ENCODE measurements at regions not wholly inside any gene's neighbourhood (a gene's known extent, or its start where the extent isn't known, plus 50 kb on each side); places are given as distances from the start of the nearest gene placed in this dataset.

- no peak for DNase-seq
Observed at GRCh38 chr2:240287011-240287410, 146.6 kb upstream of the OTOS start.

DNA sequence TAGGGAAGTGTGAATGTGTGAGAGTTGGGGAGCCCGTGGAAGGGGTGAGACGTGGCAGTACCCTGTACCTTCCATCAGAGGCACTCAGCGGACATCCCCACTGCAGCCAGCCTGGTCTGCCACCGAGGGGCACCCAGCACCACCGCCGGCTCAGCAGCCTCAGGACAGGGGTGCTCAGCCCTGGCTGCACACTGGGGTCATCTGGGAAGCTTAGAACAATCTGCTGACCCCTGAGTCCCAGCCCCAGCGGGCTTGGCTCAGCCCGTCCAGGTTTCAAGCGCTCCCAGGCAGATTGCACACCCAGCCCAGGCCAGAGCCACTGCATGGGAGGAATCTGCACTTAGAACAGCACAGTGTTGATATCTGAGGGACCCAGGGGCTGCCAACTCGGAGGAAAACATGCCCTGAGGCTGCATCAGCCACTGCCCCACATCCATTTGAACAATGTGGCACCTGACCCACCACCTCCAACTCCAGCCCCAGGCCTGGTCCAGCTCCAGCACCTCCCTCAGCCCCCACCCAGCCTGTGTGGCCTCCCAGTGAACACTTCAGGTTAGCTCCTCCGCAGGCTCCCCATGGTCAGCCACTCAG is 147.1 kb upstream of the OTOS start:
- DNase-seq = no peak

GRCh38 chr2:240288087-240288521 is 147.4 kb upstream of the GPC1 start:
- DNase-seq = no peak

GRCh38 chr2:240289701-240290431 is 145.6 kb upstream of the GPC1 start:
- no peak for DNase-seq

GRCh38 chr2:240290432-240291336 is 144.8 kb upstream of the GPC1 start:
- DNase-seq = no peak

GRCh38 chr2:240291337-240292034 is 144.0 kb upstream of the GPC1 start:
- DNase-seq = no peak

GRCh38 chr2:240292035-240292574 is 143.4 kb upstream of the GPC1 start:
- DNase-seq = no peak

DNA sequence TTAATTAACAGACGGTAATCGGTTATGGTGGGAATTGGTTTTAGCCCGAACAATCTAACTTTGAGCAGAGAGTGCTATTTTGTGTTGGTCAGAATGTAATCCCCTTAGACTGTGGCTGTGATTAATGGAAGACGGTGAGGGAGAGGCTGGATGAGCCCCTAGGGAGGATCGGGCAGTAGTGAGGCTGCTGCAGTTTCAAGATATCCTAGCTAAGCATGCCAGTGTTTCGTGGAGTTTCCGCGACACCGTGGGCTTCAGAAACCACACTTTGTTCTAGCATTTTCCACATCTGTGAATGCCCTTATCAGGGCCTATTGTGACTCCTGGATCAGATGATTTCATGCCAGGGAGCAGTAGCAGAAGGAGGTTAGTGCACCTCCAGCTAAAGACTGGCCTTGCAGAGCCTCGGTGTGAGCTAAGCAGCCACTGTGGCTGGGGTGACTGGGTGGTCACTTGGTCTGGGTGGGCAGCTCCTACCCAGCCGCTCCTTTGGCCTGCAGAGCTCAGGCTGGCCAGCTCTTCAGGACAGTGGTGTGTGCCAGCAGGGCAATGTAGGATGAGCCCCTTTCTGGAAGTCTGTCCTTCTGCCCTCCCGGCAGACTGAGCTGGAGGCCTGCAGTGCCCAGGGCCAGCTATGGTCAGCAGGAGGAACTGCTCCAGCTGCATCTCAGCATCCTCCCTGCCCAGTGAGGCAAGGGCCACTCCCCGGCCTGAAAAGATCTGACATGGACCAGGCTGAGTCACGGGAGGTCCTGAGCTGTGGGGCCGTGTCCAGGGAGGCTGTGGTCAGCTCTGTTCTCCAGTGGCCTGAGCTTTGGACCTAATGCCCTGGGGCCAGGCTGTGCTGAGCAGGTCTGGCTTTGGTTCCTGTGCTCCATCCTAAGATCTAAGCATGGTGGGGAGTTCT is 142.6 kb upstream of the GPC1 start:
- no peak for DNase-seq

DNA sequence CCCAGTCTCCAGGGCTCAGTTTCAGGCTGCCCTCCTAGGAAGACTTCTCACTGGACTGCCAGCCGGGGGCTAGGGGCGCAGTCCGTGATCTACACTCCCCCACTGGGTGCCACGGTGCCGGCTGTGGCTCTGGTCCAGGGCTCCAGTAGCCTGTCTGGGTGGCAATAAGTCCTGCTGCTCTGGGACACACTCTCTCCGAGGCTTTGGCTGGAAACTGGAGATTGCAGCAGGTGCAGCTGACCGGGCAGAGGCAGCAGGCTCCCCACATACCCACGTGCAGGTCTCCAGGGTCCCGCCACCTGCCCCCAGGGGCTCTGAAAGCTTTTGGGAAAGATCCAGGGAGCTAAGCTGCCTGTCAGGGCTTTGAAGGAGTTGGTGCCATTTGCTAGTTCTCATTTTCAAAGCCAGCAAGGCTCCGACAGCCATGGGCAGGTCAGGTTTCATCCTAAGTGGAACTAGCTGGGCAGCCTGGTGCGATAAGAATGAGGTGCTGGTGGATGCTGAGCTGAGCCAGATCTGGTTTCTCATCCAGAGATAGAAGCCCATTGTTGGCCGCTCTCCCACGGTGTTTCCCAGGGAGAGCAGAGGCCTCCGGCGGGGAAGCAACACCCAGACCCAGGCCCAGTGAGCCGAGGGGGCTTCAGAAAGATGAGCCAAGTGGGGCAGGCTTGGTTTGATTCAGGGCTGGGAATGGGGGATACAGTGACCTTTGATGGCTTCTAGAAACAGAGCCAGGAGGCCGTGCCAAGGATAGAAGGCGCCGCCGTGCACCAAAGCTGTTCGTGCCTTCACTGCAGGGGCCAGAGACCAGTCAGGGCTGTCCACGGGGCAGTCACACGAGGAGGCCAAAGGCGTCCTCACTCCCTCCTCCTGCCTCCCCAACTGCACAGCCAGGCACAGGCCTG is 141.7 kb upstream of the GPC1 start:
- DNase-seq = no peak

GRCh38 chr2:240294514-240294913 is 140.9 kb upstream of the GPC1 start:
- no peak for DNase-seq

DNA sequence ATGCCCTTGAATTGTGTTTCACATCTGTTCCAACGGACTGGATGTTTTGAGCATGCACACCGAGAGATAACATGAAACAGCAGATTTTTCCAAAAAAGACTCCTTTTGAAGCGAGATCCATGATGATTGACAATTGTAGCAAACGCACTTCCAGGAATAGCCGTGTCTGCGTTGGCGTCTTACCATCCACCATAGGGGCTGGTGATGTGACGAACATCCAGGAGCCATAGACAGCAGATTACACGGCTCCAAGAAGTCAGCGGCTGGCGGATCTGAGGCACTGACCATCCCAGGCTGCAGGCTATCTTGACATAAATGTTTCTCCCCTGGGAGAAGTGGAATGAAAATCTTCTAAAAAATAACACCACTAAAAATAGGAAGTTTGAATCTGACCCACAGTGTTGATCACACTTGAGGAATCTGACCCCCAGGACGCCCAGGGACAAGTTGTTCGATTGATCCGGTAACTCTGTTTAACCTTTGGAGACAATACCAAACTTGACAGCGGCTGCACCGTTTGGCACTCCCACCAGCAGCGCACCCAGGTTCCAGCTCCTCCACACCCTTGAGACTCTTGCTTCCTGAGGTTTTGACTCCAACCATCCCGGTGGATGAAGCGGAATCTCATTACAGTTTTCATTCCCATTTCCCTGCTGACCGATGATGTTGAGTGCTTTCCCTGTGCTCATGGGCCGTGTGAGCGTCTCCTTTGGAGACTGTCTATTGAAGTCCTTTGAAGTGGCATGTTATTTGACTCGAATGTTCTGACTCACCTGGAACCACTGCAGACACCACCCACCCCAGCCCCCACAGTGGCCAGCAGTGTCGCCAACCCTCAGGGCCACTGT is 140.0 kb upstream of the GPC1 start:
- no peak for DNase-seq

DNA sequence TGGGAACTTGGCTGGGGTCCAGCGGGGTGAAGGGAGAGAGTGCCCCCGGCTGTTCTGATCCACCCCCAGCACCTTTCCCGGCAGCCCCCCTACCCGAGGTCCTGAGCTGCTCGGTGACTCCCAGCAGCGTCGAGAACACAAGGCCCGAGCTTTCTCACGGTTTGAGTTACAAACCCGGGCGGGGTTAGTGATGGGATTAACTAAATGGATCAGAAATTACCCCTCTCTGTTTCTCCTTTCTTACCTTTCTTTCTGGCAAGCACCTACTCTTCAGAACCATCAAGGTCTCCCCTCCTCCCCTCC is 139.4 kb upstream of the GPC1 start:
- DNase-seq = no peak

DNA sequence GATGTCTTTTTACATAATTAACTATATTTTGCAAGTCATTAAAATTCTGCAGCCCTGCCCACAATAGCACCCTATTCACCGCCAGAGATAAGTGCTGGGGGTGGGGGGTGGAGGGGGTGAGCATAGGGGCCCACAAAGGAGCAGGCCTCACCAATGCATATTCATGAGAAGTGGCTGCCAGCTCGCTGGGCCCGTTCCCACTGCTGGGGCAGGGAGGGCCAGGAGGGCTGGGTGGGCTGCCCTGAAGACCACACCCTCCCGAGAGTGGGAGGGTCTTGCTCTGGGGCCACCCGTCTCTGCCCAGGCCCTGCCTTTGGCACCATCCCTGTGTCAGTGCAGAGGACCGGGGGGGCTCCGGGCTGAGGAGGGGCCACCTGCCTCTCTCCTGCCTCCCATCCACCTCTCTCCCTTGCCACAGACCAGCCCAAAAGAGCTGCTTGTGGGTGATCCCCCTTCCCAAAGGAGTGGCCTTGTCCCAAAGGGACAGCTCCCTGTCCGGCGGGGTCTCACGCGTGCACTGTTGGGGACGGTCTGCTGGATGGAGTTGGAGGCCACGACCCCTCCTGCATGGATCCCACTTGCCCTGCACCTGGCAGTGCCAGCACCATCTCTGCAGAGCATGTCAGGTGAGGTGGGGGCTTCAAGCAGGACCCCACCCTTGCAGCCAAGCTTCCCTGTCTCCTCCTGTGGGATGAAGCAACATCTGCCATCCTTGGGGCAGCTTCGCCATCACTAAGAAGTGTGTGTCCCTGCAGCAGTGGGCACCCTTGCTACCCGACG is 138.8 kb upstream of the GPC1 start:
- no peak for DNase-seq

DNA sequence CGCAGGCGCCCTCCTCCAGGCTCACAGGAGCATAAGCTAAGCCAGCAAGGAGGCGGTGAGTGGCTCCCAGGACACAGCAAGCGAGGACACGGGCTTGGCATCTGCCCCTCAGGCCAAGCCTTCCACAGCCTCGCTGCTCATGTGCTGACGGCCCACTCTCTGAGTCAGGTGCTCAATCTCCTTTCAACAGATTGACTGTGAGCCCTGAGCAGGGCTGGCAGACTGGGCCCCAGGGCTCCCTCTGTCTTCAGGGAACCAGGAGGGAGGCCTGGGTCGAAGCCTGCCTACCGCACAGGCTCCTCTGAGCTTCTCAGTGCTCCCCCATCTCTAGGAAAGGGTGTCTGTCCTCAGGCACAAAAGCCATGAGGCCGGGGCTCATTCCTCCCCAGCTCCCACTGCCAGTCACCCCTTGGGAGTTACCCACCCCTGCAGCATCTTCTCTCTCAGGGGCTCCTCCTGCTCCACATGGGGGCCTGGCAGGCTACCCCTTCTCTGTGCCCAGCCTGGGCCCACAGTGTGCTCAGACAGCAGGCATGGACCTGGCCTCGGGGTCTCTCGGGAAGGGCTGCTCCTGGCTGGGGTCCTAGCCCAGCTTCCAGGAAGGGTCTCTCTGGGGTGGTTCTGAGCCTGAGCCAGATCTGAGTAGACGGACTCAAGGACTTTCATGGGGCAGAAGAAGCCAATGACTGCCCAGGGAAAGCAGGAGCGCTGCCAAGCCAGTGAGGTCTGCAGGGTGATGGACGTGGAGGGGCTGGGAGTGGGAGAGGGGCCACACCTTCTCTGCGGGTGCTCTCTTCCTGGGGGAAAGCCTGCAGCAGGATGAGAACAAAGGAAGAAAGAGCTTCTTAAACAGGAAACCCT is 138.0 kb upstream of the GPC1 start:
- no peak for DNase-seq

GRCh38 chr2:240298117-240298790 is 137.2 kb upstream of the GPC1 start:
- DNase-seq = peak; percentile 18

DNA sequence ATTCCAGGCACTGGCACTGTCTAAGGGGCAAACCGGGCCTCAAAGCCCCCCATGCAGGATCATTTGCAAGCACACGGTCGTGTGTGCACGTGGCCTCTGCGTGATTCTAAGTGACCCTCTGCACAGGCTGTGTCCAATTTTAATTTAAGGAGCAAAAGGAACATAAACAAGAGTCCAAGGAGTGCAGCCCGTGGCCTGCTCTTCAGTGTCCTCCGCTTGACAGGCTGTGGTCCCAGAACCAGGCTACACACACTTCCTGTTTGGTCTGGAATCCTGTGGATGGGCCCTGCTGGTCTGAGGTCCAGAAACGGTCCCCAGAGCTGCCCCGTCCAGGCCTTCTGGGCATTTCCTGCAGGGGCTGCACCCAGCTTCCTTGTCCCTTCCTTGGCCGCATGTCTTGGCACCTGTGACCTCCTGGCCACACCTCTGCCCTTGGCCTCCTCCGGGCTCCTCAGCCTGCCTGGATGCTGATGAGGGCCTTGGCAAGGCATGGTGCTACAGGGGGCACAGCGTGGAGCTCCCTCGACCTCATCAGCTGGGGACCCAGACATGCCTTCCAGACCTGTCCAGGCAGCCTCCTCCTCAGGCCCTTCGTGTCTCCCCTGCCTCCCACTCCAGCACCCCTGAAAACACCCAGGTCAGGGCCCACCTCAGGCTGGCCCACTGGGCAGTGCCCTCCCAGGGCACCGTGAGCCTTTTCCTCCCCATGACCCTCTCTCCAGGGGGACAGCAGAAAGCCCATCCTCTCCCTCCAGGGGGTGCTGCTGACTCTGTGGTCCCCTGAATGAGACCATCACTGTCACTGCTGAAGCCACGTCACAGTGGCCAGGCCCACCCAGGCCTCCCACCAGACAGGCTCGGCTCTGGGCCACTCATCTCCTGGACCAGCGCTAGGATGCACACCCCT is 136.4 kb upstream of the GPC1 start:
- DNase-seq = peak; percentile 3
